Thymus (tissue), 11 donors: ENCODE measurements at regions not wholly inside any gene's neighbourhood (a gene's known extent, or its start where the extent isn't known, plus 50 kb on each side); places are given as distances from the start of the nearest gene placed in this dataset.
A peak's percentile ranks its signal among the peaks of the same experiment; 100 is the strongest.

ENCODE experiments used
- DNase-seq, 9 donors: peaks; one replicate each; pipeline ENCODE4 v3.0.0-alpha.2; 2013; ENCODE audit warnings: low spot score in 9 of 9, low read depth in 6 of 9, missing footprints in 1 of 9
- H3K27ac ChIP-seq, 2 donors: one replicate each; pipeline ENCODE4 v1.5.1; 2013; ENCODE audit warnings: control low read depth in 1 of 2, low read depth in 1 of 2, low read length in 1 of 2, mild to moderate bottlenecking in 1 of 2, moderate library complexity in 1 of 2
- H3K27me3 ChIP-seq, 2 donors: one replicate each; pipeline ENCODE4 v1.5.1; 2013; ENCODE audit warnings: low read length in 1 of 2; ENCODE audit not compliant: control insufficient read depth in 2 of 2, insufficient read depth in 1 of 2
- H3K36me3 ChIP-seq, 2 donors: one replicate each; pipeline ENCODE4 v1.5.1; 2013; ENCODE audit warnings: low read length in 1 of 2, mild to moderate bottlenecking in 1 of 2, moderate library complexity in 1 of 2; ENCODE audit not compliant: control insufficient read depth in 2 of 2, insufficient read depth in 2 of 2
- H3K4me1 ChIP-seq, 2 donors: one replicate each; pipeline ENCODE4 v1.5.1; 2013; ENCODE audit warnings: low read length in 2 of 2; ENCODE audit not compliant: control insufficient read depth in 2 of 2, insufficient read depth in 2 of 2
- H3K4me3 ChIP-seq, 2 donors: one replicate each; pipeline ENCODE4 v1.5.1; 2013; ENCODE audit warnings: low read length in 2 of 2, control low read depth in 1 of 2, mild to moderate bottlenecking in 1 of 2
- H3K9me3 ChIP-seq, 2 donors: one replicate each; pipeline ENCODE4 v1.5.1; 2013; ENCODE audit warnings: low read length in 1 of 2, mild to moderate bottlenecking in 1 of 2; ENCODE audit not compliant: control insufficient read depth in 2 of 2, insufficient read depth in 1 of 2
- WGBS: extraction: QIAGEN DNeasy Blood & Tissue Kit; methylation state at CpG from one replicate; pipeline ENCODE4 v1.1.7; 2013; 5-methylcytosine and 5-hydroxymethylcytosine counted together
- donor health status: healthy.

DNA sequence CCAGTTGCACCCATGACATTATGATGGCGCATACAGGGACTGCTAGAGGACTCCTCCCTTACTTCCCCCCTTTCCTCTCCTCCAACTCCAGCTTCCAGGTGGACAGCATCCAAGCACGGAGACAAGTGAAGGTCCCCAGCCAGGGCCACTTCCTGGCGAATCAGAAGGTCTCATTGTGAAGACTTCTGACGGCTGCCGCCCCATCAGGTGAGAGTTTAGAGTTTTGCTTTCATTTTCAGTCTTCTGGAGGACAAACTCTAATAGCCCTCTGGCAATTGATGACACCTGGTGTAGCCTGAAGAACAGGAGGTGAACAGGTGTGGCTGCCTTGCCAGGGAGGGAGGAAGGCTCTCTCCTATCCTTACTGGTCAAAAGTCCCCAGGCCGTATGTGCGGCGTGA, 77.3 kb upstream of the KCNH7 start:
- H3K36me3 ChIP-seq: no peaks in the 10 kb centered on the region
- H3K27me3 ChIP-seq: no peaks in the 10 kb centered on the region
- H3K4me3 ChIP-seq: no peak overlapping the region
- WGBS: 95% methylated on average over 8 of the region's 8 CpGs
- H3K27ac ChIP-seq: no peak overlapping the region
- H3K9me3 ChIP-seq: no peaks in the 10 kb centered on the region
- no peaks in the 10 kb centered on the region for H3K4me1 ChIP-seq
- DNase-seq: no peak

DNA sequence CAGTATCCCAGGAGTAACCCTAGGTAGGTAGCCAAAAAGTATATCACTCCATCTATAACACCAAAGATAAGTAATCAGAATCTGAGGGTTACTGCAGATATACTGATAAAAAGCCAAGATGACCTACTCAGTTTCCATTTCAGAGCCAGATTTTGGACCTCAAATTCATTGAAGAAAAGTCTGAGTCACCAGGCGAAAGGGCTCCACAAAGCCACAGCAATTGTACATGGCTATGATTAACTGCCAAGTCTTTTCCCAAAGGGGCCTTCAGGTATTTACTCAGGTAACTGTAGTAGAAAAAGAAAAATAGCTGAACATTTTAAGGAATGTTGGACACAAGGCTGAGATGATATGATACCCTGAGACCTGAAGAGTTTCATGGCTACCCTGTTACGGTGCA, 75.6 kb upstream of the KCNH7 start:
- Histone ChIP-seq H3K36me3 (no peaks in the 10 kb centered on the region), H3K27ac (no peak overlapping the region), H3K27me3 (no peaks in the 10 kb centered on the region), H3K9me3 (no peaks in the 10 kb centered on the region), H3K4me3 (no peak overlapping the region), H3K4me1 (no peaks in the 10 kb centered on the region)
- WGBS: 94% methylated on average over 2 of the region's 2 CpGs
- no peak for DNase-seq

DNA sequence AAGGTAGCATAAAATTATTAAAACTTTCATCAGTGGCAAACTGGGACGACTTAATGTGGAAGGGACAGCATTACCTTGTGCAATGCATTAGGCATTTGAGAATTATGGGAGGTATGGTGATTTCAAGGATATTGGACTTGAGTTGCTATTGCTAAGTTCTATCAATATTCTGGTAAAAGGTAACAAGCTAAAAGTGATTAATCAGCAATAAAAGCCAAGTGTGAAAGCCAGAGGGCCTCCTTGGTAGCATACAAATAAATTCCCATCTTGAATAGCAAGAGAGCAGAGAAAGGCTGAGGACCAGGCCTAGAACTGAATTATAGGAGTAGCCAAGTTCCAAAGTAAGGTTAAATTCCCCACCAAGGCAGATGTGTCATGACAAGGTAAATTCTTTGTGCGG, 74.2 kb upstream of the KCNH7 start:
- no peak overlapping the region for H3K27ac ChIP-seq
- H3K4me1 ChIP-seq: no peaks in the 10 kb centered on the region
- no peak for DNase-seq
- no peaks in the 10 kb centered on the region for H3K9me3 ChIP-seq
- H3K27me3 ChIP-seq: no peaks in the 10 kb centered on the region
- no peaks in the 10 kb centered on the region for H3K36me3 ChIP-seq
- 94% methylated on average over 2 of the region's 2 CpGs for WGBS
- no peak overlapping the region for H3K4me3 ChIP-seq

DNA sequence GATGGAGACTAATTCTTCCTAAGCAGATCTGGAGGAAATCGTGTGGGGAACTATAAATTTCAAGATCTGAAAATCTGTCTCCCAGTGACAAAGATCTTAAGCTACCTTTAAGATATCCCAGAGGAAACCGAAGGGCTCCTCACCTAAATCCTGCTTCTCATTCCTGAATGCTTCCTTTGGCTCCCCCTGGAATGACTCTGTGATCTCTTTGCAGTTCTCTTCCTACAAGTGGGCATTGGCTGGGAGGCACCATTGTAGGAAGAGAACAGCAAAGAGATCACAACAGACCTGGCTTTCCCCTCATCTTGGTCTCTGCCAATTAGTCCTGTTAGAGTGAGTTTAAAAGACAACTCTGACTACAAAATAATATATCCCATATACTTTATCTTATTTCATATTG, 70.0 kb upstream of the KCNH7 start:
- Histone ChIP-seq H3K36me3 (no peaks in the 10 kb centered on the region), H3K4me1 (no peaks in the 10 kb centered on the region), H3K27me3 (no peaks in the 10 kb centered on the region), H3K4me3 (no peak overlapping the region), H3K9me3 (no peaks in the 10 kb centered on the region), H3K27ac (no peak overlapping the region)
- DNase-seq: no peak
- WGBS: 65% methylated on average over 2 of the region's 2 CpGs

DNA sequence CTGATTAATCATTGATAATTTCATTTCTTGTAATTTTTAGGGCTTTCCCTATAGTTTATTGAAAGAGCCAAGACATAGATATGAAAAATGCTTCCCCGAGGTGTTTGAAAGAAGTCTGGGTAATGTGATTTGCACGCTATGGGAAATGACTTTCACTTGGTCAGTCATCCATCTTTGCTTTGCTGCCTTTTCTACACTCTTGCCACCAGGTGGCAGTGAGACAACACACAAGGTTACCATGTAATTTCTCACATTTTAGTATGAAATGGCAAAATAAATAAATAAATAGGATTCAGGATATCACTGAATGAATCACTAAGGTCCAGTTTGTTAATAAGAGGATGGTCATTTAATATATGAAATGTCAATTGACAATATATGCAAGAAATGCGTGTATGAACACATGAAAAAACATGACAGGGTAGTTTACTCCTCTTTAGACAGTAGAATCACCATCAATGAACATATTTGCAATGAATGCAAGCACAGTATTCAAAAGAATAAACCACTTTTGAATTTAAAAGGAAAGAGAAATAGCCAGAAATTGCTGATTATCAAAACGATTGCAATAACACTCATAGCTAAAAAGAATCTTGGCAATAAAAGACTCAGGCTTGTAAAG, 52.2 kb upstream of the KCNH7 start:
- peak in 2 of 9 donors; percentile 11 to 18 for DNase-seq
- Histone ChIP-seq H3K9me3 (no peaks in the 10 kb centered on the region), H3K4me1 (no peaks in the 10 kb centered on the region), H3K27me3 (no peaks in the 10 kb centered on the region), H3K27ac (no peak overlapping the region), H3K36me3 (no peaks in the 10 kb centered on the region), H3K4me3 (no peak overlapping the region)
- 44% methylated on average over 4 of the region's 4 CpGs for WGBS

DNA sequence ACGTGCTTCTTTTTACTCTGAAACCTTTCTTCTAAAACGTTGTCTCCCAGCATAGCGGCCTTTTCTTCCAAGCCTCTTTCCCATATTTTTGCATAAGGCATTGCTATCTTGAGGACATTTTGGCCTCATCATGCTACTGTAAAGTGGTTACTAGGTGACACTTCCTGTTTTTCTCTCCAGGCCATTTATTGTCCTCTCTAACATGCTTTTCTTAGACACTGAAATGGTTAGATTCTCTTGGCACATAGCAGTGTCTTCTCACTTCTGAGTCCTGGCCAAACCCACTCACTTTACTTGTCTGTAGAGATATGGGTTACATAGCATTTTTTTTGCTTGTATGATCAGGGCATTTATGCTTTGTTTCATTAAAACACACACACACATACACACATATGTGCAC, 50.1 kb upstream of the KCNH7 start:
- Histone ChIP-seq H3K4me1 (no peaks in the 10 kb centered on the region), H3K36me3 (no peaks in the 10 kb centered on the region), H3K27ac (no peak overlapping the region), H3K4me3 (no peak overlapping the region), H3K27me3 (no peaks in the 10 kb centered on the region), H3K9me3 (no peaks in the 10 kb centered on the region)
- no peak for DNase-seq
- WGBS: 89% methylated on average over 3 of the region's 3 CpGs
